Keratinocyte (primary cell): ENCODE measurements at regions not wholly inside any gene's neighbourhood (a gene's known extent, or its start where the extent isn't known, plus 50 kb on each side); places are given as distances from the start of the nearest gene placed in this dataset.

Experiments used
- DNase-seq: peaks from one replicate; pipeline ENCODE4 v3.0.0-alpha.2; 2011; ENCODE audit warnings: low read depth, missing footprints, low spot score
- FAIRE-seq: peaks from 2 replicates; lab custom pipeline; 2011; peaks lifted over from hg19 to GRCh38; lab: Jason Lieb, UNC
- H2AFZ ChIP-seq: 2 replicates; pipeline ENCODE4 v1.6.0; 2012; ENCODE audit warnings: low read length, control low read depth, inconsistent platforms; ENCODE audit not compliant: control insufficient read depth
- H3K27ac ChIP-seq: 2 replicates; pipeline ENCODE4 v1.5.1; 2011; ENCODE audit warnings: low read length; ENCODE audit not compliant: control insufficient read depth, insufficient read depth
- H3K27me3 ChIP-seq: 3 replicates; pipeline ENCODE4 v1.6.0; 2011; ENCODE audit warnings: low read length; ENCODE audit not compliant: control insufficient read depth, insufficient read depth; ENCODE audit errors: extremely low read depth
- H3K36me3 ChIP-seq, 2 experiments: 2 replicates in 1 of 2; 3 replicates in 1 of 2; pipeline ENCODE4 v1.5.1; 2011; ENCODE audit warnings: low read length in 2 of 2, mild to moderate bottlenecking in 1 of 2; ENCODE audit not compliant: control insufficient read depth in 2 of 2, insufficient read depth in 2 of 2; ENCODE audit errors: extremely low read depth in 1 of 2
- H3K4me1 ChIP-seq: 3 replicates; pipeline ENCODE4 v1.5.1; 2011; ENCODE audit warnings: low read length; ENCODE audit not compliant: control insufficient read depth, insufficient read depth; ENCODE audit errors: extremely low read depth
- H3K4me2 ChIP-seq: 3 replicates; pipeline ENCODE4 v1.6.0; 2011; ENCODE audit warnings: low read depth, low read length; ENCODE audit not compliant: control insufficient read depth, insufficient read depth; ENCODE audit errors: extremely low read depth
- H3K4me3 ChIP-seq, 3 experiments: fragments of 200-600 bp in 1 of 3; sonication (generic) in 1 of 3; 2 replicates in 2 of 3; 3 replicates in 1 of 3; pipeline ENCODE4 v1.5.1; 2011 to 2016; ENCODE audit warnings: low read length in 3 of 3, mild to moderate bottlenecking in 3 of 3, control low read depth in 2 of 3, inconsistent platforms in 1 of 3, low read depth in 1 of 3, mixed read lengths in 1 of 3, mixed run types in 1 of 3, moderate library complexity in 1 of 3; ENCODE audit not compliant: control insufficient read depth in 2 of 3, insufficient read depth in 2 of 3; ENCODE audit errors: extremely low read depth in 1 of 3
- H3K79me2 ChIP-seq: 2 replicates; pipeline ENCODE4 v1.6.0; 2012; ENCODE audit warnings: low read length; ENCODE audit not compliant: control insufficient read depth, insufficient read depth
- H3K9ac ChIP-seq: 3 replicates; pipeline ENCODE4 v1.6.0; 2011; ENCODE audit warnings: low read length; ENCODE audit not compliant: control insufficient read depth, insufficient read depth; ENCODE audit errors: extremely low read depth
- H3K9me1 ChIP-seq: 3 replicates; pipeline ENCODE4 v1.6.0; 2011; ENCODE audit warnings: low read length; ENCODE audit not compliant: control insufficient read depth, insufficient read depth; ENCODE audit errors: extremely low read depth
- H3K9me3 ChIP-seq: 2 replicates; pipeline ENCODE4 v1.5.1; 2012; ENCODE audit warnings: low read depth, low read length; ENCODE audit not compliant: control insufficient read depth
- H4K20me1 ChIP-seq: 3 replicates; pipeline ENCODE4 v1.6.0; 2011; ENCODE audit warnings: low read length; ENCODE audit not compliant: control insufficient read depth, insufficient read depth; ENCODE audit errors: extremely low read depth
- EZH2 ChIP-seq: IDR thresholded peaks from one replicate; pipeline ENCODE4 v1.6.1; 2012; ENCODE audit warnings: inconsistent platforms, mild to moderate bottlenecking, low read length, moderate library complexity
- dilution Hi-C: fragments of 300-500 bp; cut with MboI; formaldehyde crosslinking; loops from one replicate; pipeline ENCODE4 v1.7.0; 2020; ENCODE audit warnings: low sequenced_read_pairs; ENCODE audit not compliant: extremely low pct_ligation_motif_present
- TF ChIP-seq, protein P1 (sequence below), 3 experiments: IDR thresholded peaks in 1 of 3; conservative IDR thresholded peaks in 1 of 3; optimal IDR thresholded peaks in 1 of 3; 2 replicates in 2 of 3; 3 replicates in 1 of 3; pipeline versions ENCODE3 to v1.5.1; 2011; ENCODE audit warnings: low read length in 3 of 3, mild to moderate bottlenecking in 3 of 3, moderate library complexity in 2 of 3, control low read depth in 1 of 3, inconsistent platforms in 1 of 3; ENCODE audit not compliant: insufficient read depth in 2 of 3; ENCODE audit errors: extremely low read depth in 1 of 3

- no peak for TF ChIP-seq EZH2
- TF ChIP-seq, protein P1, sequence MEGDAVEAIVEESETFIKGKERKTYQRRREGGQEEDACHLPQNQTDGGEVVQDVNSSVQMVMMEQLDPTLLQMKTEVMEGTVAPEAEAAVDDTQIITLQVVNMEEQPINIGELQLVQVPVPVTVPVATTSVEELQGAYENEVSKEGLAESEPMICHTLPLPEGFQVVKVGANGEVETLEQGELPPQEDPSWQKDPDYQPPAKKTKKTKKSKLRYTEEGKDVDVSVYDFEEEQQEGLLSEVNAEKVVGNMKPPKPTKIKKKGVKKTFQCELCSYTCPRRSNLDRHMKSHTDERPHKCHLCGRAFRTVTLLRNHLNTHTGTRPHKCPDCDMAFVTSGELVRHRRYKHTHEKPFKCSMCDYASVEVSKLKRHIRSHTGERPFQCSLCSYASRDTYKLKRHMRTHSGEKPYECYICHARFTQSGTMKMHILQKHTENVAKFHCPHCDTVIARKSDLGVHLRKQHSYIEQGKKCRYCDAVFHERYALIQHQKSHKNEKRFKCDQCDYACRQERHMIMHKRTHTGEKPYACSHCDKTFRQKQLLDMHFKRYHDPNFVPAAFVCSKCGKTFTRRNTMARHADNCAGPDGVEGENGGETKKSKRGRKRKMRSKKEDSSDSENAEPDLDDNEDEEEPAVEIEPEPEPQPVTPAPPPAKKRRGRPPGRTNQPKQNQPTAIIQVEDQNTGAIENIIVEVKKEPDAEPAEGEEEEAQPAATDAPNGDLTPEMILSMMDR (optimal IDR thresholded peaks at IDR 0.05 in 1 of 3, IDR thresholded peaks at IDR 0.05 in 1 of 3, conservative IDR thresholded peaks at IDR 0.05 in 1 of 3; ENCODE audit: extremely low read depth in 1 of 3, insufficient read depth in 2 of 3, low read length in 3 of 3): no peak
- H4K20me1 ChIP-seq: no peaks in the 10 kb centered on the region
- FAIRE-seq: no peak
- dilution Hi-C loops: loop anchor here (5.0 kb wide), 1 partner anchor 63 kb away; no protein-coding TSS in a partner anchor
- H3K9me1 ChIP-seq: no peaks in the 10 kb centered on the region
- no peak overlapping the region for H3K9ac ChIP-seq
- no peaks in the 10 kb centered on the region for H3K36me3 ChIP-seq
- no peaks in the 10 kb centered on the region for H3K9me3 ChIP-seq
- H2AFZ ChIP-seq: no peak overlapping the region
- H3K27me3 ChIP-seq: no peaks in the 10 kb centered on the region
- no peaks in the 10 kb centered on the region for H3K4me1 ChIP-seq
- no peak overlapping the region for H3K4me2 ChIP-seq
- H3K79me2 ChIP-seq: no peaks in the 10 kb centered on the region
- H3K27ac ChIP-seq: no peak overlapping the region
- no peak for DNase-seq
- H3K4me3 ChIP-seq: no peak overlapping the region
Observed at GRCh38 chr7:25615593-25615992, 387.3 kb upstream of the NPVF start.

DNA sequence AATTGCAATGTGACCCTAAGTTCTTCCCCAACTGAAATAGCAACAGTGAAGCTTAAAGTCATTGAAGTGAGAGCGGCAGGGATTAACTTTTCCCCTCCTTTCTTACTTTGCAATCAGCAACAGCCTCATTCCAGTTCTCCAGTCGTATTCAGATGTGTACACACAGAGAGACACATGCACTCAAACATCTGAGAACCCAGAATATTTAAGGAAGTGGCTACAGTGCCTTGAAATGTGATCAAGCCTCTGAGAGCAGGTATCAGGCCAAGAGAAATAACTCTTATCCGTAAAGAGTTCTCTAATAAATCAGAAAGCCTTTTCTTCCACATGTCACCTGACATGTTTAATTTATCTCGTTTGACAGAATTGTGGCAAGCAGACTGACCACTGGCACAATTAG lies 388.9 kb upstream of the NPVF start:
- Histone ChIP-seq H4K20me1 (no peaks in the 10 kb centered on the region), H3K9me3 (no peaks in the 10 kb centered on the region), H3K27ac (no peak overlapping the region), H3K9me1 (no peaks in the 10 kb centered on the region), H3K4me2 (no peak overlapping the region), H3K9ac (no peak overlapping the region), H2AFZ (no peak overlapping the region), H3K4me1 (no peaks in the 10 kb centered on the region), H3K27me3 (no peaks in the 10 kb centered on the region), H3K36me3 (no peaks in the 10 kb centered on the region), H3K79me2 (no peaks in the 10 kb centered on the region), H3K4me3 (no peak overlapping the region)
- FAIRE-seq (no peak), DNase-seq (no peak)
- dilution Hi-C loops: loop anchor here (5.0 kb wide), 1 partner anchor 65 kb away; no protein-coding TSS in a partner anchor
- no peak for TF ChIP-seq EZH2
- TF ChIP-seq, protein P1 (optimal IDR thresholded peaks at IDR 0.05 in 1 of 3, IDR thresholded peaks at IDR 0.05 in 1 of 3, conservative IDR thresholded peaks at IDR 0.05 in 1 of 3; ENCODE audit: extremely low read depth in 1 of 3, insufficient read depth in 2 of 3, low read length in 3 of 3): no peak
